ENCODE measurements at regions not wholly inside any gene's neighbourhood (a gene's known extent, or its start where the extent isn't known, plus 50 kb on each side); places are given as distances from the start of the nearest gene placed in this dataset.

DNA sequence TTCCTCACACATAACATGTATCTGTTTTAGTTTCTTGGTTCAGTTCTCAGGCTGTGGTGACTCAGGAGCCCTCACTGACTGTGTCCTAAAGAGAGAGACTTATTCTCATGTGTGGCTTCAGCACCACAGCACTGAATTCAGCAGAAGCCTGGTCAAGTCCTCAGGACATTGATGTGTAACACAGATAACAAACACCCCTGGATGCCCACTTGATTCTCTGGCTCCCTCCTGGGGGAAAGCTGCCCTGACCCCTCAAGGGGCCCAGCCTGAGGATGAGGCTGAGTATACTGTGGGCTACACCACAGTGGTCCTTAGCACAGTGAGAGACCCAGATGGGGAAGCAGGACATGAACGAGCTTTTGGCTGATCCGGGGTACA, 87.2 kb upstream of the VPREB1 start:
- TF ChIP-seq, protein P1, sequence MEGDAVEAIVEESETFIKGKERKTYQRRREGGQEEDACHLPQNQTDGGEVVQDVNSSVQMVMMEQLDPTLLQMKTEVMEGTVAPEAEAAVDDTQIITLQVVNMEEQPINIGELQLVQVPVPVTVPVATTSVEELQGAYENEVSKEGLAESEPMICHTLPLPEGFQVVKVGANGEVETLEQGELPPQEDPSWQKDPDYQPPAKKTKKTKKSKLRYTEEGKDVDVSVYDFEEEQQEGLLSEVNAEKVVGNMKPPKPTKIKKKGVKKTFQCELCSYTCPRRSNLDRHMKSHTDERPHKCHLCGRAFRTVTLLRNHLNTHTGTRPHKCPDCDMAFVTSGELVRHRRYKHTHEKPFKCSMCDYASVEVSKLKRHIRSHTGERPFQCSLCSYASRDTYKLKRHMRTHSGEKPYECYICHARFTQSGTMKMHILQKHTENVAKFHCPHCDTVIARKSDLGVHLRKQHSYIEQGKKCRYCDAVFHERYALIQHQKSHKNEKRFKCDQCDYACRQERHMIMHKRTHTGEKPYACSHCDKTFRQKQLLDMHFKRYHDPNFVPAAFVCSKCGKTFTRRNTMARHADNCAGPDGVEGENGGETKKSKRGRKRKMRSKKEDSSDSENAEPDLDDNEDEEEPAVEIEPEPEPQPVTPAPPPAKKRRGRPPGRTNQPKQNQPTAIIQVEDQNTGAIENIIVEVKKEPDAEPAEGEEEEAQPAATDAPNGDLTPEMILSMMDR (IDR thresholded peaks at IDR 0.05; ENCODE audit: low read depth, low read length) = no peak
- CTCF ChIA-PET = interaction anchor here (0.6 to 1.9 kb wide), 22 partner anchors 9 to 186 kb away, joined by 3 to 15 read pairs (median 4); no protein-coding TSS in a partner anchor
- H3K27ac ChIP-seq (ENCODE audit: low read depth, low read length) = no peak overlapping the region
- no peaks in the 10 kb centered on the region for H3K9me3 ChIP-seq (ENCODE audit: control insufficient read depth, insufficient read depth, low read length)
- H3K27me3 ChIP-seq (ENCODE audit: control insufficient read depth, insufficient read depth, low read length) = peaks cover 5% of the 10 kb centered on the region
- H3K4me3 ChIP-seq (ENCODE audit: low read depth, low read length) = no peak overlapping the region
- POLR2A ChIA-PET = no interaction called here
- DNase-seq (ENCODE audit: low read depth, low spot score) = no peak

DNA sequence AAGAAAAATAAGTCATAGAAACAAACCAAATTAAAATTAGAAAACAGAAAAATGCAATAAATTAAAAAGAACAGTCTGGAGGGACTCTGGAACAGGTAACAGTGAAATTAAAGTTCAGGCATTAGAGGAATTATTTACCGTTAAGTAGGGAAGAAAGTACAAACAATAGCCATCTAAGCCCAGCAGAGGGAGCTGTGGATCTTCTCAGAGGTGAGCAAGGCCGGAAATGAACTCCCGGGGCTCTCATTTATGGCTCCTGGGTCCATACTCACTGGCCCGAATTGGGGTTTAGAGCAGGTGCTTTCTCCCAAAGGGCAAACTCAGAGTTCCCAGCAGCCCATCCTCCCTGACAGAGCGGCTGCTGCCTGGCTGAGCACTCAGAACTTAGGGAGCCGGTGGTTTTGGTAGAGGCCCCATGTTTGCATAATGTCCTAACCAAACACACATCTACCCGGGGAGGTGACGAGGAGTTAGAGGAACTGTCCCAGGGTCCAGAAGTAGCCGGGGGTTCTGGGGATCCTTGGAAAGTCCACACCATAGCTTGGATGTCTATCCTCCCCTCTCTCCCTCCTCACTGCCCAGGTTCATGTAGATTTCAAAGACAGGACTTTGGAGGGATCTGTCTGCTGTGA, 87.8 kb upstream of the VPREB1 start:
- Histone ChIP-seq H3K4me3 (ENCODE audit: low read depth, low read length) (no peak overlapping the region), H3K9me3 (ENCODE audit: control insufficient read depth, insufficient read depth, low read length) (no peaks in the 10 kb centered on the region), H3K27me3 (ENCODE audit: control insufficient read depth, insufficient read depth, low read length) (peaks cover 7% of the 10 kb centered on the region), H3K27ac (ENCODE audit: low read depth, low read length) (no peak overlapping the region)
- CTCF ChIA-PET = interaction anchor here (0.6 to 1.9 kb wide), 20 partner anchors 9 to 185 kb away, joined by 3 to 15 read pairs (median 4); no protein-coding TSS in a partner anchor
- POLR2A ChIA-PET = no interaction called here
- TF ChIP-seq, protein P1 (IDR thresholded peaks at IDR 0.05; ENCODE audit: low read depth, low read length) = peak; percentile 76
- peak; percentile 33 for DNase-seq (ENCODE audit: low read depth, low spot score)

DNA sequence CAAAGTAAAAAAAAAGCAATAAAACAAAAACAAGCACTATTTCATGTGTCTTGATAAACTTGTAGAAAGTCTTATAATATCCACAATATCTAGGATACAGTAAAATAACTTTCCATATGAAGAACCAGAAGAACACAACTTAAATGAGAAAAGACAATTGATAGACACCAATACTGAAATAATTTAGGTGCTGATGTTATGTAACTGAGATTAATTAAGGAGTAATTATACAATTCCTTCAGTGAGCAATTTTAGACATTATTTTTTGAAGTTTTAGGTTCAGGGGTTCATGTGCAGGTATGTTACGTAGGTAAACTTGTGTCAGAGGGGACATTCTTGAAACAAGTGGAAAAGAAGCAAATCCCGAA, 88.3 kb upstream of the VPREB1 start:
- ChIA-PET CTCF (interaction anchor here (1.0 to 1.9 kb wide), 10 partner anchors 9 to 185 kb away, joined by 3 to 15 read pairs (median 4); no protein-coding TSS in a partner anchor), POLR2A (no interaction called here)
- Histone ChIP-seq H3K27me3 (ENCODE audit: control insufficient read depth, insufficient read depth, low read length) (peaks cover 7% of the 10 kb centered on the region), H3K9me3 (ENCODE audit: control insufficient read depth, insufficient read depth, low read length) (no peaks in the 10 kb centered on the region), H3K27ac (ENCODE audit: low read depth, low read length) (no peak overlapping the region), H3K4me3 (ENCODE audit: low read depth, low read length) (no peak overlapping the region)
- no peak for DNase-seq (ENCODE audit: low read depth, low spot score)
- TF ChIP-seq, protein P1 (IDR thresholded peaks at IDR 0.05; ENCODE audit: low read depth, low read length) = no peak

DNA sequence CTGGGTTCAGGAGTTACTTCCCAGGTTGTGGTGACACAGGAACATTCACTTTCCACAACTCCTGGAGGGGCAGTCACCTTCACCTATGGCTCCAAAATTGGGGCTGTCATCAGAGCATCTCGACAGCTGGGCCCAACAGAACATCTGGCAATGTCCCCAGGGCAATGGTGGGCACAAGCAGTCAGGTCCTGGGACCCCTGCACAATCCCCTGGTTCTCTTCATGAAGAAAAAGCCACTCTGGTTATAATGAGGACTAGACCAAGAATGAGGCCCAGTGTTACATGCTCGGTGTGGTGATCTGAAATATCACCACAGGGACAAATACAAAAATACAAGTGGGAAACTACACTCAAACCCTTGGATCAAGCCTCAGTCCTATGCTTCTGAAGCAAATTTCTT, 89.0 kb upstream of the VPREB1 start:
- TF ChIP-seq, protein P1 (IDR thresholded peaks at IDR 0.05; ENCODE audit: low read depth, low read length) = no peak
- no peaks in the 10 kb centered on the region for H3K9me3 ChIP-seq (ENCODE audit: control insufficient read depth, insufficient read depth, low read length)
- CTCF ChIA-PET = interaction anchor here (0.8 to 1.6 kb wide), 2 partner anchors 22 to 52 kb away, joined by 3 to 4 read pairs; no protein-coding TSS in a partner anchor

DNA sequence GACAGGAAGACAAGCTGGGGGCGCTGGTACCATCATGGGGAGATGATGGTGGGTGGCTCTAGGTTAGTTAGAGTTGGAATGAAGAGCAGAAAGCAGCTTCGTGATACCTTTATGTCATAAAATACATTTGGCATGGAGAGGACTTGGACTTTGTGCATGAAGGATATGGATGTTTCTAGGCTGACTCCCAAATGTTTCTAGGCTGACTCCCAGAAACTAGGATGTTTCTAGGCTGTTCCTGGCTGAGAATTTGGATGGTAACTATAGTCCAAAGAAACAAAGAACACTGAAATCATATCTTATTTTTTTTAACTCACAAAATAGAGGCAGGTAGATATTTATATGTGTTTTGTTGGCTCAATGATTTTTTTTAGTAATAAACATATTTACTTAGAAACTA, 89.4 kb upstream of the VPREB1 start:
- CTCF ChIA-PET = interaction anchor here (0.8 to 1.6 kb wide), 4 partner anchors 17 to 94 kb away, joined by 3 to 4 read pairs (median 3); no protein-coding TSS in a partner anchor

More for the DNA sequence above, 89.0 kb upstream of the VPREB1 start:
- Histone ChIP-seq H3K4me3 (ENCODE audit: low read depth, low read length) (no peak overlapping the region), H3K27ac (ENCODE audit: low read depth, low read length) (no peak overlapping the region), H3K27me3 (ENCODE audit: control insufficient read depth, insufficient read depth, low read length) (peaks cover 7% of the 10 kb centered on the region)
- POLR2A ChIA-PET = no interaction called here
- DNase-seq (ENCODE audit: low read depth, low spot score) = no peak

More for the DNA sequence above, 89.4 kb upstream of the VPREB1 start:
- no peak overlapping the region for H3K27ac ChIP-seq (ENCODE audit: low read depth, low read length)
- H3K9me3 ChIP-seq (ENCODE audit: control insufficient read depth, insufficient read depth, low read length) = no peaks in the 10 kb centered on the region
- peaks cover 8% of the 10 kb centered on the region for H3K27me3 ChIP-seq (ENCODE audit: control insufficient read depth, insufficient read depth, low read length)
- TF ChIP-seq, protein P1 (IDR thresholded peaks at IDR 0.05; ENCODE audit: low read depth, low read length) = no peak
- no peak for DNase-seq (ENCODE audit: low read depth, low spot score)
- POLR2A ChIA-PET = no interaction called here
- no peak overlapping the region for H3K4me3 ChIP-seq (ENCODE audit: low read depth, low read length)
